ENCODE measurements at regions not wholly inside any gene's neighbourhood (a gene's known extent, or its start where the extent isn't known, plus 50 kb on each side); places are given as distances from the start of the nearest gene placed in this dataset.
"Not testable (repeated sequence)": the region's sequence is repeated elsewhere in the genome, so short reads cannot be mapped to it uniquely, and the experiment has no call there.

DNA sequence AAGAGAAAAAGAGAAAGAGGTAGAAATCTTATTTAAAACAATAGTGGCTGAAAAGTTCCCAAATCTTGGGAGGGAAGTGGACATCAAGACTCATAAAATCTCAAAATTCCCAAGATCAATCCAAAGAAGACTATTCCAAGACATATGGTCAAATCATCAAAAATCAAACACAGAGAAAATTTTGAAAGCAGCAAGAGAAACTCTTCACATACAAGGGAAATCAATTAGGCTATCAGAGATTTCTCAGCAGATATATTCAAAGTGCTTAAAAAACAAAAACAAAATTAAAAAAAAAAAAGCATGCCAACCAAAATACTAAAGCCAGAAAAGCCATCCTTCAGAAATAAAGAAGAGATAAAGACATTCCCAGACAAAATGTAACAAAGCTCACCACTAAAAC lies 52.6 kb upstream of the RALGPS2 start:
- TF ChIP-seq EZH2phosphoT487 (IDR thresholded peaks at IDR 0.05; ENCODE audit: low read depth) (no peak), CTCF (IDR thresholded peaks at IDR 0.05; ENCODE audit: low read depth, low read length) (no peak)
- Histone ChIP-seq H3K36me3 (replicated peaks; ENCODE audit: low read depth, low read length) (no peaks in the 10 kb centered on the region), H2AFZ (ENCODE audit: low read depth, low read length) (no peak overlapping the region), H3K27me3 (ENCODE audit: low read depth, low read length) (no peaks in the 10 kb centered on the region), H3K9ac (ENCODE audit: low read length) (no peak overlapping the region), H3K4me3 (ENCODE audit: low read length) (no peak overlapping the region), H3K27ac (ENCODE audit: low read length) (no peak overlapping the region), H3K9me3 (ENCODE audit: insufficient read depth, low read length) (peaks cover 9% of the 10 kb centered on the region; the same call in 1 of the 2 replicates), H3K4me1 (ENCODE audit: low read length) (no peaks in the 10 kb centered on the region), H3K4me2 (ENCODE audit: low read length) (no peak overlapping the region), H3K79me2 (ENCODE audit: low read length) (no peaks in the 10 kb centered on the region), H4K20me1 (ENCODE audit: insufficient read depth, low read length) (no peaks in the 10 kb centered on the region)

- not testable (repeated sequence) for H4K20me1 ChIP-seq (ENCODE audit: insufficient read depth, low read length); H3K4me1 ChIP-seq (ENCODE audit: low read length); H3K9ac ChIP-seq (ENCODE audit: low read length); H3K27me3 ChIP-seq (ENCODE audit: low read depth, low read length); H3K27ac ChIP-seq (ENCODE audit: low read length); H2AFZ ChIP-seq (ENCODE audit: low read depth, low read length); H3K79me2 ChIP-seq (ENCODE audit: low read length); H3K36me3 ChIP-seq (replicated peaks; ENCODE audit: low read depth, low read length); H3K4me3 ChIP-seq (ENCODE audit: low read length); H3K9me3 ChIP-seq (ENCODE audit: insufficient read depth, low read length); H3K4me2 ChIP-seq (ENCODE audit: low read length)
These were observed 50.5 kb upstream of the RALGPS2 start for GRCh38 chr1:178674559-178674958.
